Spleen (tissue), 7 donors: ENCODE measurements at regions not wholly inside any gene's neighbourhood (a gene's known extent, or its start where the extent isn't known, plus 50 kb on each side); places are given as distances from the start of the nearest gene placed in this dataset.

ENCODE experiments used
- POLR2A ChIP-seq, 3 donors: fragments of 450-650 bp; IDR thresholded peaks; one replicate each; pipeline ENCODE4 v1.5.1; 2017; ENCODE audit warnings: antibody characterized with exemption in 3 of 3, mild to moderate bottlenecking in 1 of 3
- POLR2AphosphoS5 ChIP-seq, 3 donors: sonication (generic); formaldehyde crosslinking; IDR thresholded peaks; one replicate each; pipeline ENCODE4 v1.5.1; 2017; ENCODE audit warnings: antibody characterized with exemption in 3 of 3
- TF ChIP-seq, protein P1 (sequence below), 11 experiments: fragments of 200-600 bp in 7 of 11; fragments of 450-650 bp in 4 of 11; sonication (generic) in 4 of 11; IDR thresholded peaks in 8 of 11; conservative IDR thresholded peaks in 3 of 11; 1 replicate in 7 of 11; 2 replicates in 4 of 11; pipeline versions ENCODE4 v1.4.0 to v1.8.0; 2016 to 2021; ENCODE audit warnings: antibody characterized with exemption in 11 of 11, inconsistent platforms in 4 of 11, mild to moderate bottlenecking in 1 of 11
- donor health status: DM: no; HTN: no; CAD: no; lungs with moderate emphysema.
- donor health status: DM: no; HTN: no; CAD: no.
- donor health status: DM: no; HTN: no; CAD: no.

- TF ChIP-seq, protein P1, sequence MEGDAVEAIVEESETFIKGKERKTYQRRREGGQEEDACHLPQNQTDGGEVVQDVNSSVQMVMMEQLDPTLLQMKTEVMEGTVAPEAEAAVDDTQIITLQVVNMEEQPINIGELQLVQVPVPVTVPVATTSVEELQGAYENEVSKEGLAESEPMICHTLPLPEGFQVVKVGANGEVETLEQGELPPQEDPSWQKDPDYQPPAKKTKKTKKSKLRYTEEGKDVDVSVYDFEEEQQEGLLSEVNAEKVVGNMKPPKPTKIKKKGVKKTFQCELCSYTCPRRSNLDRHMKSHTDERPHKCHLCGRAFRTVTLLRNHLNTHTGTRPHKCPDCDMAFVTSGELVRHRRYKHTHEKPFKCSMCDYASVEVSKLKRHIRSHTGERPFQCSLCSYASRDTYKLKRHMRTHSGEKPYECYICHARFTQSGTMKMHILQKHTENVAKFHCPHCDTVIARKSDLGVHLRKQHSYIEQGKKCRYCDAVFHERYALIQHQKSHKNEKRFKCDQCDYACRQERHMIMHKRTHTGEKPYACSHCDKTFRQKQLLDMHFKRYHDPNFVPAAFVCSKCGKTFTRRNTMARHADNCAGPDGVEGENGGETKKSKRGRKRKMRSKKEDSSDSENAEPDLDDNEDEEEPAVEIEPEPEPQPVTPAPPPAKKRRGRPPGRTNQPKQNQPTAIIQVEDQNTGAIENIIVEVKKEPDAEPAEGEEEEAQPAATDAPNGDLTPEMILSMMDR (IDR thresholded peaks at IDR 0.05 in 8 of 11, conservative IDR thresholded peaks at IDR 0.05 in 3 of 11), result no peak
- no peak for TF ChIP-seq POLR2AphosphoS5 (IDR thresholded peaks at IDR 0.05)
- TF ChIP-seq POLR2A (IDR thresholded peaks at IDR 0.05), result no peak
Observed at GRCh38 chr16:31636433-31636832, 108.7 kb downstream of the AHSP start.
